GM21447 (cell line): ENCODE measurements at regions not wholly inside any gene's neighbourhood (a gene's known extent, or its start where the extent isn't known, plus 50 kb on each side); places are given as distances from the start of the nearest gene placed in this dataset.

Source experiments
- ATAC-seq: cut with Tn5 transposase; IDR thresholded peaks from one replicate; pipeline ENCODE4 v1.9.1; 2021; ENCODE audit not compliant: unreplicated experiment

- ATAC-seq, result no peak
Observed at GRCh38 chr6:71119560-71119959, 162.7 kb upstream of the B3GAT2 start.

GRCh38 chr6:71123051-71123450, 165.6 kb upstream of the OGFRL1 start:
- ATAC-seq, result no peak

- no peak for ATAC-seq
Observed at GRCh38 chr6:71124340-71124739, 164.3 kb upstream of the OGFRL1 start.

- no peak for ATAC-seq
Observed at GRCh38 chr6:71125216-71125615, 163.4 kb upstream of the OGFRL1 start.

GRCh38 chr6:71126506-71126905, 162.1 kb upstream of the OGFRL1 start:
- ATAC-seq, result no peak

- ATAC-seq, result no peak
Observed at GRCh38 chr6:71127374-71127773, 161.2 kb upstream of the OGFRL1 start.

GRCh38 chr6:71130277-71130676, 158.3 kb upstream of the OGFRL1 start:
- no peak for ATAC-seq

GRCh38 chr6:71134929-71135642, 153.5 kb upstream of the OGFRL1 start:
- ATAC-seq, result no peak

GRCh38 chr6:71137973-71138372, 150.6 kb upstream of the OGFRL1 start:
- ATAC-seq, result no peak

GRCh38 chr6:71138376-71138775, 150.2 kb upstream of the OGFRL1 start:
- ATAC-seq, result no peak

- ATAC-seq, result no peak
Observed at GRCh38 chr6:71139249-71139648, 149.4 kb upstream of the OGFRL1 start.

GRCh38 chr6:71153755-71154325, 134.8 kb upstream of the OGFRL1 start:
- no peak for ATAC-seq

GRCh38 chr6:71157345-71157744, 131.3 kb upstream of the OGFRL1 start:
- ATAC-seq, result no peak

GRCh38 chr6:71164890-71165289, 123.7 kb upstream of the OGFRL1 start:
- no peak for ATAC-seq

GRCh38 chr6:71168233-71168765, 120.3 kb upstream of the OGFRL1 start:
- no peak for ATAC-seq

- ATAC-seq, result no peak
Observed at GRCh38 chr6:71171497-71172070, 117.0 kb upstream of the OGFRL1 start.

GRCh38 chr6:71179249-71179885, 109.2 kb upstream of the OGFRL1 start:
- ATAC-seq, result no peak

GRCh38 chr6:71181565-71181964, 107.0 kb upstream of the OGFRL1 start:
- ATAC-seq, result no peak

- no peak for ATAC-seq
Observed at GRCh38 chr6:71187141-71187540, 101.5 kb upstream of the OGFRL1 start.

- no peak for ATAC-seq
Observed at GRCh38 chr6:71190809-71191208, 97.8 kb upstream of the OGFRL1 start.

GRCh38 chr6:71194724-71195123, 93.9 kb upstream of the OGFRL1 start:
- ATAC-seq, result no peak

- ATAC-seq, result no peak
Observed at GRCh38 chr6:71197267-71197666, 91.3 kb upstream of the OGFRL1 start.
